ENCODE measurements at regions not wholly inside any gene's neighbourhood (a gene's known extent, or its start where the extent isn't known, plus 50 kb on each side); places are given as distances from the start of the nearest gene placed in this dataset.

GRCh38 chr4:187685247-187685646, 310.3 kb upstream of the ZFP42 start:
- no peak for TF ChIP-seq GATA2 (IDR thresholded peaks at IDR 0.05; ENCODE audit: low read depth, low read length)
- TF ChIP-seq GATA3 (IDR thresholded peaks at IDR 0.05; ENCODE audit: low read depth, low read length), result no peak

- TF ChIP-seq GATA3 (IDR thresholded peaks at IDR 0.05; ENCODE audit: low read depth, low read length), result no peak
- no peak for TF ChIP-seq GATA2 (IDR thresholded peaks at IDR 0.05; ENCODE audit: low read depth, low read length)
Measured at GRCh38 chr4:187687697-187688096, 307.9 kb upstream of the ZFP42 start.

GRCh38 chr4:187692626-187693025, 302.9 kb upstream of the ZFP42 start:
- TF ChIP-seq GATA2 (IDR thresholded peaks at IDR 0.05; ENCODE audit: low read depth, low read length) (no peak), GATA3 (IDR thresholded peaks at IDR 0.05; ENCODE audit: low read depth, low read length) (no peak)

- TF ChIP-seq GATA3 (IDR thresholded peaks at IDR 0.05; ENCODE audit: low read depth, low read length) (no peak), GATA2 (IDR thresholded peaks at IDR 0.05; ENCODE audit: low read depth, low read length) (no peak)
Measured at GRCh38 chr4:187711586-187711985, 284.0 kb upstream of the ZFP42 start.

- TF ChIP-seq GATA2 (IDR thresholded peaks at IDR 0.05; ENCODE audit: low read depth, low read length), result 0 out of 2 replicates have a peak, but pooled peaks have one; percentile 21
- no peak for TF ChIP-seq GATA3 (IDR thresholded peaks at IDR 0.05; ENCODE audit: low read depth, low read length)
Measured at GRCh38 chr4:187714957-187715356, 280.6 kb upstream of the ZFP42 start.

- TF ChIP-seq GATA2 (IDR thresholded peaks at IDR 0.05; ENCODE audit: low read depth, low read length) (no peak), GATA3 (IDR thresholded peaks at IDR 0.05; ENCODE audit: low read depth, low read length) (no peak)
Measured at GRCh38 chr4:187715466-187715865, 280.1 kb upstream of the ZFP42 start.

- no peak for TF ChIP-seq GATA3 (IDR thresholded peaks at IDR 0.05; ENCODE audit: low read depth, low read length)
- no peak for TF ChIP-seq GATA2 (IDR thresholded peaks at IDR 0.05; ENCODE audit: low read depth, low read length)
Measured at GRCh38 chr4:187724456-187724855, 271.1 kb upstream of the ZFP42 start.

GRCh38 chr4:187726485-187726884, 269.1 kb upstream of the ZFP42 start:
- TF ChIP-seq GATA2 (IDR thresholded peaks at IDR 0.05; ENCODE audit: low read depth, low read length) (no peak), GATA3 (IDR thresholded peaks at IDR 0.05; ENCODE audit: low read depth, low read length) (no peak)

- TF ChIP-seq GATA2 (IDR thresholded peaks at IDR 0.05; ENCODE audit: low read depth, low read length) (no peak), GATA3 (IDR thresholded peaks at IDR 0.05; ENCODE audit: low read depth, low read length) (no peak)
Measured at GRCh38 chr4:187732524-187732923, 263.0 kb upstream of the ZFP42 start.

GRCh38 chr4:187739771-187740170, 255.8 kb upstream of the ZFP42 start:
- TF ChIP-seq GATA3 (IDR thresholded peaks at IDR 0.05; ENCODE audit: low read depth, low read length), result no peak
- TF ChIP-seq GATA2 (IDR thresholded peaks at IDR 0.05; ENCODE audit: low read depth, low read length), result no peak

GRCh38 chr4:187744911-187745310, 250.7 kb upstream of the ZFP42 start:
- TF ChIP-seq GATA3 (IDR thresholded peaks at IDR 0.05; ENCODE audit: low read depth, low read length), result no peak
- no peak for TF ChIP-seq GATA2 (IDR thresholded peaks at IDR 0.05; ENCODE audit: low read depth, low read length)

GRCh38 chr4:187767158-187767557, 228.4 kb upstream of the ZFP42 start:
- TF ChIP-seq GATA2 (IDR thresholded peaks at IDR 0.05; ENCODE audit: low read depth, low read length) (no peak), GATA3 (IDR thresholded peaks at IDR 0.05; ENCODE audit: low read depth, low read length) (no peak)

- TF ChIP-seq GATA2 (IDR thresholded peaks at IDR 0.05; ENCODE audit: low read depth, low read length), result no peak
- TF ChIP-seq GATA3 (IDR thresholded peaks at IDR 0.05; ENCODE audit: low read depth, low read length), result no peak
Measured at GRCh38 chr4:187767687-187768086, 227.9 kb upstream of the ZFP42 start.

- no peak for TF ChIP-seq GATA3 (IDR thresholded peaks at IDR 0.05; ENCODE audit: low read depth, low read length)
- no peak for TF ChIP-seq GATA2 (IDR thresholded peaks at IDR 0.05; ENCODE audit: low read depth, low read length)
Measured at GRCh38 chr4:187770345-187770744, 225.2 kb upstream of the ZFP42 start.

- TF ChIP-seq GATA2 (IDR thresholded peaks at IDR 0.05; ENCODE audit: low read depth, low read length) (no peak), GATA3 (IDR thresholded peaks at IDR 0.05; ENCODE audit: low read depth, low read length) (no peak)
Measured at GRCh38 chr4:187777954-187778353, 217.6 kb upstream of the ZFP42 start.

GRCh38 chr4:187780070-187780469, 215.5 kb upstream of the ZFP42 start:
- TF ChIP-seq GATA2 (IDR thresholded peaks at IDR 0.05; ENCODE audit: low read depth, low read length) (no peak), GATA3 (IDR thresholded peaks at IDR 0.05; ENCODE audit: low read depth, low read length) (no peak)
